HG03064 (cell line): ENCODE measurements at regions not wholly inside any gene's neighbourhood (a gene's known extent, or its start where the extent isn't known, plus 50 kb on each side); places are given as distances from the start of the nearest gene placed in this dataset.
"Not testable (repeated sequence)": the region's sequence is repeated elsewhere in the genome, so short reads cannot be mapped to it uniquely, and the experiment has no call there.

Source experiments
- ATAC-seq: cut with Tn5 transposase; IDR thresholded peaks from one replicate; pipeline ENCODE4 v1.9.1; 2021; ENCODE audit warnings: low read depth; ENCODE audit not compliant: unreplicated experiment

DNA sequence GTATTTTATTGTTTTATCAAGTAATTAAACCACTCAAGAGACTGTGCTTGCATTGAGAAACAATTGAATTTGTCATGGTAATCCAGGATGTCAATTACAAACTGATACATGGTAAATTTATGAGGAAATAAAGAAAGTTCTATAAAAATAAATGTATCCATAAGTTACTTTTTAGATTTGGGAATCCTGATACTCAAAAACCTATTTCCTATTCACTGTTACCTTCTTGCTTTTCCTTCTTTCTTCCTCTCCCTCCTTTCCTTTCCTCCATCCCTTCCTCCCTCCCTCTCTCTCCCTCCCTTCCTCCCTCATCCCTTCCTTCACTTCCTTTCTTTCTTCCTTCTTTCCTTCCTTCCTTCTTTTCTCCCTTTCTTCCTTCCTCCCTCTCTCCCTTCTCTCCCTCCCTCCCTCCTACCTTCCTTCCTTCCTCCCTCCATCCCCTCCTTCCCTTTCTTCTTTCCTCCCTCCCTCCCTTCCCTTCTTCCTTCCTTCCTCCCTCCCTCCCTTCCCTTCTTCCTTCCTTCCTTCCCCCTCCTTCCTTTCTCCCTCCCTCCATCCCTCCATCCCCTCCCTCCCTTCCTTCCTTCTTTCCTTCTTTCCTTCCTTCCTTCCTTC is 1299.1 kb upstream of the ZEB2 start:
- no peak for ATAC-seq

DNA sequence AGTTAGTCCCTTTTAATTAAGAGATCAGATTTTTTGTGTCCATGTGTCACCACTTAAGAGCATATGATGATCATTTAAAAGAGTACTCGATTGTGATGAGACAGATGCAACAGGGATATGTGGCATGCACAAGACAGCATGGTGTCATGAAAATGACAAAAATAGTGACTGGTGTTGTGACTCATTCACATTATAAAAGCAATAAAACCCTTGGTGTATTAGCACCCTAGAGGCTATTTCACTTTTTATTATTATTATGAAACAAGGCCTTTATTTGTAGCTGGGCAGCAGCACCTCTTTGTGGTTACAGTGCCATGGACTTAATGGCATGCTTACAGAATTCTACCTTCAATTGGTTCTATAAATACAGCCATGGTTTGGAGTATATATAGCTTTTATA is 1296.0 kb upstream of the ZEB2 start:
- ATAC-seq = no peak

DNA sequence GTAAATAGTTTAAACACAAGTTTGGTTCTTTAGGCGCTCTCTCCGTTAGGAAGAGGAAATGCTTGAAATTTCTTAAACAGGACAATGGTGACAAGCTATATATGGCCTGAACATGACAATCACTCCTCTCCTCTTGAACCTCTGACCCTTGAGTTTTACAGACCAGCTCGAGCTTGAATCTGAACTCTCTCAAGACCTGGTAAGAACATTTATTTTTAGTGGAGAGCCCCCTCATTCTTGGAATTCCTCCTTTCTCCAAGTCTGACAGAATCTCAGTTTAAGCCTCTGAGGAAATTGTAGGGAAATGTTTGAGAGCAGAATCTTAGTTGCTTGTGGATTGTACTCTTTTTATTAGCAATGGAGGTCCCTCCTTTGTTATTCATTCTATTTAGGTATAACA is 1293.6 kb upstream of the ZEB2 start:
- no peak for ATAC-seq

DNA sequence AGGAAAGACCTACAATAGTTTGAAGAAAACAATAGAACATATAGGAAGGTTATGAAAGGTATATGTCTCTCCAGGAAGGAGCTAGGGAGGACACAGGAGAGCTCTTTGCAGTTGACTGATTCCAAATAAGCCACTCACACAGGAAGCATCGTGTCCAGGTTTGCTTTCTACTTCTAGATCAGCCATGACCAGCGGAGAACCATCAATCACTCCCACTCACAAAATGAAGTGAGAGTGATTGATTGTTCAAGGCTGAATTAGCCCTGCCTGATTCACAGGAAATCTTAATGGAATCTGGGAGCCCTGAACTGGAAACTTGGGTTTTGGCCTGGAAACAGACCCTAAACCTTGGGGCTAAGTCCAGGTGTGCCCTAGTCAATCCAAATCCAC is 1292.2 kb upstream of the ZEB2 start:
- ATAC-seq = no peak

DNA sequence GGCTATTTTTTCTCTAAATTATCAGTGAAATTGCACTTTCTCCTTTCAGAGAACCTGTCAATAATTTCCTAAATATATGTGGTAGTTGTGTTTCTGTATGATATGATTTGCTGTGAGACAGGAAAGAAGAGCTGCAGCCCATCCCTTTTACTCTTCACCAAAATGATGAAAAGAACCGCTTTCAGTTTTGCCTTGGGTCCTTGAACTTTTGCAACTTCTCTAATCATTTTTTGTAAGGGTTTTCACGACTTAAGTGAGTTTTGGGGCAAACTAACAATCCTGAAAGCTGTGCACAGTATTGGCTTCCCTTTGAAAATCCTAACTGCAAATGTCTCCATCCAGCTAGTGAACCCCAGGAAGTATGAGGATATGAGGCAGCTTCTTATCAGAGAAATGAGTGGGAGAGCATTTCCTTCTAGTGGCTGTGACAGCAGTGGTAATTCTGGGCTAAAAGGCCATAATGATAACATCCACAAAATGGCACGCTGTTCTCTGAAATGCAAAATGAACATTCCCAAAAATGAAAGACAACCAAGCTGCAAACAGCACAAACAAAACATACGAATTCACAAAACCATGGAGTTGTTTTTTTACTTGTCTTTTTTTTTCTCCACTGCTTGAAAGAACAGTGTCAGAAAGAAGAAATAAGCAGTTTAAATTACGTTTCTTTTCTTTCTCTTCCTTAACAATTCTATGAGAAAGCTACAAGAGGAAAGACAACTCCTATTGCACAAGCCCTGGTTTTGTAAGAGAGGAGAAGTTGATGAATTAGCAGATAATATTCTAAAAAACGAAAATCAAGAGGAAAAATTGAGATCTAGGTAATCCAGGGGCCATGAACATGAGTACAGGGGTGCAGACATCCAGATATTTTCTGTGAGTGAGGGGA is 1291.6 kb upstream of the ZEB2 start:
- no peak for ATAC-seq

DNA sequence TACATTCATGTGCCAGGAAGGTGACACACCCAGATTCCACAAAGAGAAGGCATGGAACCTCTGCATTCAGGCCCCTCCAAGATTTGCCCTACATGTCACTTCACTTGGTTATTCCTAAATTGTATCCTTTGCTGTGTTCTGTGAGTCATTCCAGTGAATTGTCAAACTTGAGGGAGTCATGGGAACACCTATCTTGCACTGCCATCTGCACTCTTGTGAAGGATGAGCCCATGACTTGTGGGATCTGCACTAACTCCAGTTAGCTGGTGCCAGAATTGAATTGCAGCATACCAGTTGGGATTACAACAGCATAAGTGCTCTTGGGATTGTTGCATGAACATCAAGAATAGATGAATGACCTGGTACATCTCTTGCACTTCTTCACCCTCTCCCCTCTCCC is 1288.0 kb upstream of the ZEB2 start:
- ATAC-seq = no peak

DNA sequence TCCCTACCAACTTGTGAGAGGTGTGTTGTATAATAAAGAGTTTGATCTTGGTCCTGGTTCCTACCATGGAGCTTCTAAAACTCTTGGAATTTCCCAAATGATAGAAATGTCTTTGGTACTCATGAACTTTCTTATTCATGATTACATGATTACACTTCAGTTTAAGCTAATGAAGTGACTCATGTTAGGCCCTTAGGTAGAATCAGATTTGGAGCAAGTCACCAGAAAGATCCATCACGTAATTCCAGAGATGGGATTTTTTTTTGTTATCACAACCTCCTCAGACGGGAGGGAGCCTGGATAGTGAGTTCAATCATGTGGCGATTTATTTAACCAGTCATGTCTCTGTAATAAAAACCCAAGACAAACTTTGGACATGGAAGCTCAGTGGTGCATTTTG is 1287.6 kb upstream of the ZEB2 start:
- ATAC-seq = no peak

DNA sequence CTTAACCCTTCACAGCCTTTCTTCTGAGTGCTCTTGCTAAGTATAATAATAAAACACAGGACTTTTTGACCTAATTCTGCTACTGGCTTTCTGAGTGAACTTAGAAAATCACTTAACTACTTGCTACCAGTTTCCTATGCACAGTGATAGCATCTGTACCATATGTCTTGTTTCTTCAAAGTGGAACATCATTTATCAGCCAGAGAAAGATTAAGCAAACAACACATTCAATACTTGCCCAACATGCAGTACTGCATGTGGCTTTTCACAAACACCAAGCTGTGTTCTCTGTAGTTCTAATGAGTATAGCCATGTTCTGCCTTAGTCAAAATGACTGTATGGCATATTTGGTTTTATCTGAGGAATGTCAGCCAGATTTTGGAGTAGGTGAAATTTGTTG is 1286.6 kb upstream of the ZEB2 start:
- no peak for ATAC-seq

DNA sequence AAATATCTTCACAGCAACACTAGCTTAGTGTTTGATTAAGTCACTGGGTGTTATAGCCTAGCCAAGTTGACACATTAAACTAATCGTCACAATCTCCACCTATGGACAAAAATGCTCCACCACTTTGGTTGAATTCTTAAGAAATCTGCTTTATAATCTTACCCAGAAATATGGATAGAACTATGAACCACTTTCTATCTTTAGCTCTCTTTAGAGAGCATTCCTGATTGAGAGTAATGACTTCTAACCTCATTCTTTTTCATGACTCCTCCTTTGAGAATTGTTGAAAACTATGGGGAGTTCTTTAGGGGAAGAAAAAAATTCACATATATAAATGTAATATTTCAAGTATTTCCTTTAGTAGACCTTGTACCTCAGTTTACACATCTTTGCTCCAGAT is 1282.2 kb upstream of the ZEB2 start:
- no peak for ATAC-seq

DNA sequence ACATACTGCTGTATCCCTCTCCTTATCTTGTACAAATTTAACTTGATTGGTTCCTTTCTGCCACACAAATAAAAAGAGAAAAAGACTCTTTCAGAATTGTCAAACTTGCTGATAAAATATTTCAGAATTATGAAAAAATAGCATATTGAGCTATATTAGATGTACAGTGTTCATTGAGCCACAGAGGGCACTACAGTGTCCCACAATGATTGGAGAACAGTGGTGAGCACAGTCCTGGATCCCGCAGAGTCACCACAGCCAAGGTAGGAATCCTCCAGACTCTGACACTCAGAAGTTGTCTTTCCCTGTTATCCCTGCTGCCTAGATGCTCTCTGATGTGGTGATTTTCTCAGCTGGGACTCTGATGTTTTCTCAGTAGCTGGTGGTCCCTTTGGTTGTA is 1281.3 kb upstream of the ZEB2 start:
- ATAC-seq = no peak

DNA sequence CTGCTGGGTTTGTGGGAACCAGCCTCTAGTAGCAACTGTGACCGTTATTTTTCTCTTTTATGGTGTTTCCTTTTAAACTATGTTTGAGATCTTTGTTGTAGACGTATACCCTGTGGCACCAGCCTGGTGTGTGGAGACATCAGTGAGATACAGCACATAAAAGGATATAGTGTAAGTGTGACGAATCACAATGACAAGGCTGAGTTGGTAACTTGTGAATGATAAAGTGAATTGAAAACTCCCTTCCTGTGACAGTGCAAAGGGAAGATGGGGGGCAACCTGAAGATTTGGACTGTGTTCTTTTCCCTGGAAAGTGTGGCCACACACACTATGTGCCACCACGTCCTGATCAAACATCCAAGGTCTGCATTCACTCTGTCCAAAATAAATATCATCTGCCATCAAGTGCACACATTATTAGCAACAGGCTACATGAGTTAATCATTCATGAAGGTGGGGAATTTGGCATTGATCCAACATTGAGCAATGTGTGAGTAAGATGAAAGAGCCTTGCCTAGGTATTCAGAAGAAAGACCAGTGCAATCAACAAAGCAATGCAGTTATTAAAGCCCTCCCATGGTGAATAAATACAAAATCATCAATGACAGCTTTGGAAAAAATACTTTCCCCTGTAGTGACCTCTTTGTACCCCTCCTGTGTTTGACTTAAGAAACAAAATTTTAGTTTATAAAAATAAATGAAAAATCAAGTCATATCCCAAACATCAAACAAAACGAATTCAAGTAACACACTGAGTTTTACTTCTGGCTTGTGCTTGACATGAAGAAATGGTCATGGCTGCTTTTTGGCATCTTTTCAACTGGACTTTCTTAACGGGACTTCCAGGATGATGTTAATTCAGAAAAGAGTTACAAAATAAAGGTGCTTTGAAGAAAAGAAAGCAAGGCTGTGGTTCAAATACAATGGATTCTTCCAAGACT is 1280.5 kb upstream of the ZEB2 start:
- ATAC-seq = no peak

DNA sequence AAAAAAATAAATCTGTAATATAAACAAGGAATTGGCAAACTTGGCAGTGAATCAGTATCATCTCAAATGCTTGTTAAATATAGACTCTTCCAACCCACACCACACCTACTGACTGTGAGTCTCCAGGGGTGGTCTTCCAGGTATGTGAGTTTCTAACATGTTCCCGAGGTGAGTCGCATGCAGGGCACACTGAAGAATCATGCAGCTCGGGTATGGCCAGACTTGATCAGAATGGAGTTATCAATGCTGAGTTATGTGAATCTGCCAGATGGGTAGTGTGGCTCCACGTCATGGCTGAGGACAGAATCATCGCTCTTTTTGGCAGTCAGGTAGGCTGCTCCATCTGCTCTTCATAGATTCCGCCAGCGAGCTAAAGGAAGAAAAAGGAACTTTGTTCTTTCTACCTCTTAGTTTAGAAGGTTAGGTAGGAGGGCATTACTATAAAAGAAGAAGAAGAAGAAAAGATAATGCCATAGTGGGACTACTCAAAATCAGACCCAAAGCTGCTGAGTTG is 1279.7 kb upstream of the ZEB2 start:
- no peak for ATAC-seq

DNA sequence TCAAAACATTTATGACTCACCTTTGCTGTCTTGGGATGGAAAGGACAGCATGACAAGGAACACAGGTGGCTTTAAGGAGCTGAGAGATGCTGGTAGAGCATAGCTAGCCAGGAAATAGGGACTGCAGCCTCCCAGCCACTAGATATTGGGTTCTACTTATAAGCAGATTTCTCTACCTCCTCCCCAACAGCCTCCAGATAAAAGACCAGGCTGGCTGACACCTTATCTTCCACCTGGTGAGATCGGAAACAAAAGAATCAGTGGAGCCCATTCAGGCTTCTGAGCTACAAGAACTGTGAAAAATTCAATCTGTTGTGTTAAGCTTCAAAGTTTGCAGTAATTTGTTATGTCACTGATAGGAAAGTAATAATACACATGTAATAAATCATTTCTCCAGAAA is 1278.5 kb upstream of the ZEB2 start:
- ATAC-seq = no peak

DNA sequence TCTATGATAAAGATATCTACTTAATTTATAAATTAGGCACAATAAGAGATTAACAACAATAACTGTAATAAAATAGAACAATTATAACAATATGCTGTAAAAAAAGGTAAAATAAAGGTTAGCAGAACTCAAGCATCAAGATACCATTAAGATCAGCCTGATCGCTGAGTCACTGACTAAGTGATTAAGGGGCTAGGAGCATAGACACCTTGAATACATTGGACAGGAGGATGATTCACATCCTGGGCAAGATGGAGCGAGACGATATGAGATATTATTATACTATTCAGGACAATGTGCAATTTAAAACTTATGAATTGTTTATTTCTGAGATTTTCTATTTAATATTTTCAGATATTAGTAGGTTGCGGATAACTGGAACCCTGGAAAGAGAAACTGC is 1277.8 kb upstream of the ZEB2 start:
- no peak for ATAC-seq

DNA sequence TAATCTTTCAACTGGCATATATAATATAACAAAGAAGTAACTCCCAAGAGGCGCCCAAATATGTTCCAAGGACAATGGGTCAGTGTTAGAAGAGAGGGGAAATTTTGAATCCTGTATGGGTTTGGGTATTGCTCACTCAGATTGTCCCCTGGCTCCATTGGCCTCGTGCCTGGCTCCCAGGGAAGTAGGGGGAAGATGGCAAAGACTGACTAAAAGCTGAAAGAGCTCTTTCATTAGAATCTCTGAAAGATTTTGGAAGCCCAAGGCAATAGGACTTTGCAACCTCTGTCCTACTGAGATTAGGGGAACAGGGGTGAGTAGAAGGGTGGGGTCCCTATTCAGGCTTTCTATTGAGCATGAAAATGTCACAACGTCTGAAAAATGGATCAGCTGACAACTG is 1272.8 kb upstream of the ZEB2 start:
- ATAC-seq = no peak

DNA sequence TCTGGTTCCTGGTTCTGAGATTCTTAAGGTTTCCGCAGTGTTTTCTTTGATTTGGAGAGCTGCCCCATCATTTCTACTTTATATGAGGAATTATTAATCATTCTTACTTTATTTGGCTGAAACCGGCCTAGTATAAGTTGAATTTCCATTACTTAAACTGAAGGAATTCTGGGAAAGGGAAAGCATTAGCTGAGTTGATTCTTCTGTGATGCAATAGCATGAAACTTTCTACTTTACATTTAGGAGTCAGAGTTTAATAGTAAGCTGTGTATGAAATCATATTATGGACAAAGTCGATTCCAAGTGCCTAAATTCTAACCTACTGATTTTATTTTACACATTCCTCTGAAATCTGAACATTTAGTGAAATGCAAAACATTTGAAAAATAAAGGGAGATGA is 1269.7 kb upstream of the ZEB2 start:
- no peak for ATAC-seq

DNA sequence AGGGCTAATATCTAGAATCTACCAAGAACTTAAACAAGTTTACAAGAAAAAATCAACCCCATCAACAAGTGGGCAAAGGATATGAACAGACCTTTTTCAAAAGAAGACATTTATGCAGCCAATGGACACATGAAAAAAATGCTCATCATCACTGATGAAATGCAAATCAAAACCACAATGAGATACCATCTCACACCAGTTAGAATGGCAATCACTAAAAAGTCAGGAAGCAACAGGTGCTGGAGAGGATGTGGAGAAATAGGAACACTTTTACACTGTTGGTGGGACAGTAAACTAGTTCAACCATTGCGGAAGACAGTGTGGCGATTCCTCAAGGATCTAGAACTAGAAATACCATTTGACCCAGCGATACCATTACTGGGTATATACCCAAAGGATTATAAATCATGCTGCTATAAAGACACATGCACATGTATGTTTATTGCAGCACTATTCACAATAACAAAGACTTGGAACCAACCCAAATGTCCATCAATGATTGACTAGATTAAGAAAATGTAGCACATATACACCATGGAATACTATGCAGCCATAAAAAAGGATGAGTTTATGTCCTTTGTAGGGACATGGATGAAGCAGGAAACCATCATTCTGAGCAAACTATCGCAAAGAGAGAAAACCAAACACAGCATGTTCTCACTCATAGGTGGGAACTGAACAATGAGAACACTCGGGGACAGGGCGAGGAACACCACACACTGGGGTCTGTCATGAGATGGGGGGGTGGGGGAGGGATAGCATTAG is 1267.9 kb upstream of the ZEB2 start:
- ATAC-seq = not testable (repeated sequence)

DNA sequence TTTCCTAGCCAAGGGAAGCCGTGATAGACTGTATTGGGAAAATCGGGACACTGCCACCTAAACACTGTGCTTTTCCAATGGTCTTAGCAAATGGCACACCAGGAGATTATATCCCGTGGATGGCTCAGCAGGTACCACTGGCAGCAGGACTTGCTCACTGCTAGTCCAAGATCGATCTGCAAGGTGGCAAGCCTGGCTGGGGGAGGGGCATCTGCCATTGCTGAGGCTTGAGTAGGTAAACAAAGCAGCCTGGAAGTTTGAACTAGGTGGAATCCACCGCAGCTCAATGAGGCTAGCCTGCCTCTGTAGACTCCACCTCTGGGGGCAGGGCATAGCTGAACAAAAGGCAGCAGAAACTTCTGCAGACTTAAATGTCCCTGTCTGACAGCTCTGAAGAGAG is 1262.7 kb upstream of the ZEB2 start:
- ATAC-seq = not testable (repeated sequence)

DNA sequence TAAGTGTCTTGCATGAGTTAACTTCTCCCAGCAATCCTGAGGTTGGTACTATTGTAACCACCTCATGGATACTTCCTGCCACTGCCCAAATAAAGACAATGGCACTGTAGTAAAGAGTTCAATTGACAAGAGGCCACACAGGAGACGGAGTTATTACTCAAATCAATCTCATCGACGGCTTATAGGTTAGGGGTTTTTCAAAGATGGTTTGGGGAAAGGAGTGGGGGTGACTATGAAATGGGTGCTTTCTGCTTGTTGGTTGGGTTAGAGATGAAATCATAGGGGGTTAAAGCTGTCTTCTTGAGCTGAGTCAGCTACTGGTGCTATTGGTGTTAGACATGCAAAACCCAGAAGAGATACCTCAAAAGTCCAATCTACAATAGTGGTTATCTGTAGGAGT is 1258.0 kb upstream of the ZEB2 start:
- ATAC-seq = no peak

DNA sequence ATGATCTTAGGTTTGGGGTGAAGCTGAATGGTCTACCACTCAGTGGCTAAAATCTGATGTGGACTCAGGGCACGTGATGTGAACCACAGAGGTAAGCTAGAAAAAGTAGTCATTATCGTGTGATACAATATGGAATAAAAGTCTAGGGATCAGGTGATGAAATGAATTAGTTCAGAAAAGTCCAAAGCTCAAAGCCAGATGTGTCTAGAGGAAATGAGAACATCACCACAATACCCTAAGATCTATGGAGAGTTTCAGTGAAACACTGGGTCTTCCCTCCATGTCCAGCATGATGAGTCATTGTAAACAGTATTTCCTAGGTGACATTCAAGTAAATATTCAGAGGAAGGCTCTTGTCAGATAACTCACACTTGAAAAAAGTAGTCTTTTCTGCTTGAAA is 1257.4 kb upstream of the ZEB2 start:
- no peak for ATAC-seq
